Vagina (tissue), 2 donors: ENCODE measurements at regions not wholly inside any gene's neighbourhood (a gene's known extent, or its start where the extent isn't known, plus 50 kb on each side); places are given as distances from the start of the nearest gene placed in this dataset.

Experiments
- DNase-seq, 2 donors: peaks; one replicate each; pipeline ENCODE4 v3.0.0-alpha.2; 2017; ENCODE audit errors: extremely low spot score in 2 of 2
- H3K27ac ChIP-seq: fragments of 200-600 bp; sonication (generic); one replicate; pipeline ENCODE4 v1.5.1; 2019
- H3K27me3 ChIP-seq: fragments of 200-600 bp; sonication (generic); one replicate; pipeline ENCODE4 v1.5.1; 2019
- H3K36me3 ChIP-seq, 2 donors: fragments of 200-600 bp; sonication (generic); one replicate each; pipeline ENCODE4 v1.5.1; 2017 to 2019
- H3K4me1 ChIP-seq: fragments of 200-600 bp; sonication (generic); one replicate; pipeline ENCODE4 v1.5.1; 2019
- H3K4me3 ChIP-seq, 2 donors: fragments of 200-600 bp; sonication (generic); 1 replicate in 1 of 2; 2 replicates in 1 of 2; pipeline ENCODE4 v1.5.1; 2016 to 2019
- H3K9me3 ChIP-seq: fragments of 200-600 bp; sonication (generic); one replicate; pipeline ENCODE4 v1.5.1; 2019
- CTCF ChIP-seq, 3 experiments: fragments of 450-650 bp in 2 of 3; fragments of 200-600 bp in 1 of 3; sonication (generic) in 1 of 3; IDR thresholded peaks; one replicate each; pipeline ENCODE4 v1.5.1; 2017 to 2019; ENCODE audit warnings: antibody characterized with exemption in 3 of 3, mild to moderate bottlenecking in 2 of 3, moderate library complexity in 2 of 3
- POLR2A ChIP-seq, 2 donors: fragments of 450-650 bp; IDR thresholded peaks; one replicate each; pipeline ENCODE4 v1.6.1; 2017; ENCODE audit warnings: antibody characterized with exemption in 2 of 2, mild to moderate bottlenecking in 2 of 2, moderate library complexity in 2 of 2
- POLR2AphosphoS5 ChIP-seq, 2 donors: sonication (generic); formaldehyde crosslinking; IDR thresholded peaks; one replicate each; pipeline ENCODE4 v1.9.0; 2017; ENCODE audit warnings: antibody characterized with exemption in 2 of 2, mild to moderate bottlenecking in 2 of 2, low read depth in 1 of 2; ENCODE audit not compliant: insufficient read depth in 1 of 2
- intact Hi-C: fragments of 100-400 bp; cut with DNase I; formaldehyde crosslinking; loops from one replicate; pipeline ENCODE4 v1.15.1; 2023

DNA sequence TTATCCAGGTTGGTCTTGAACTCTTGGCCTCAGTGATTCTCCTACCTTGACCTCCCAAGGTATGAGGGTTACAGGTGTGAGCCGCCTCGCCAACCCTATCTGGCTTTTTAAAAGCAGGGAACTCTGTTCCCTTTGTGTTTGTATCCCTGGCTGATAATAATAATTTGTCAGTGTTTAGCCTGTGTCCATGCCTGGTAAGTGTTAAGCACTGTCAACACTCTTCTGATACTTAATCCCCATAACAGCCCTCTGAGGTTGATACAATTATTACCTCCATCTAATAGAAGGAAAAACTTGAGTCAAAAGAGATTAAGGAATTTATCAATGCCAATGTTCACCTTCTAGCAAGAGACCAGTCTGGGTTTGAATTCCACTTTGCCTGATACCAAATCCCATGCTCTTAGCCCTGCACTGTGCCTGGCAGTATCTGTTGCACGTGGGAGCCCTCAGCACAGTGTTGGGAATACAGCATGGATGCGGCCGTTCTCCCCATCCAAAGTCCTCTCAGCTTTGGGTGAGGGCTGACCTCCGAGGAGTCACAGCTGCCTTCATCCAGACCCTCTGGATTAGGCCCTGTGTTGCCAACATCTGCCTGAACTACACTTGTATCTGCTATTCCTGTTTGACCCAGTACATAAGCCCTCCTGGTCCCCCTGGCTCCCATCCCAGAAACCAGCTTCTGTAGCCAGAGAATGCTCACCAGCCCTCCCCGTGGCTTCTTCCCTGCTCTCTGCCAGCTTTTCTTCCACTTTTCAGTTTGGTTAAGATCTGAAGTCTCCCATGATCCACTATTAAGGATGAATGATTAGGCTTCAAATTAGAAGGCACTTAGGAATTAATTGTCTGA lies 335.6 kb upstream of the ASIC2 start:
- DNase-seq, result no peak
- Histone ChIP-seq H3K36me3 (no peaks in the 10 kb centered on the region), H3K9me3 (peaks cover 4% of the 10 kb centered on the region), H3K27ac (no peak overlapping the region), H3K4me3 (no peak overlapping the region), H3K4me1 (no peaks in the 10 kb centered on the region), H3K27me3 (no peaks in the 10 kb centered on the region)
- TF ChIP-seq POLR2AphosphoS5 (IDR thresholded peaks at IDR 0.05; ENCODE audit: insufficient read depth in 1 of 2, low read depth in 1 of 2) (no peak), POLR2A (IDR thresholded peaks at IDR 0.05) (no peak), CTCF (IDR thresholded peaks at IDR 0.05) (no peak)
- intact Hi-C loops, result no loop called here

- Histone ChIP-seq H3K9me3 (peaks cover 4% of the 10 kb centered on the region), H3K36me3 (no peaks in the 10 kb centered on the region), H3K4me1 (no peaks in the 10 kb centered on the region), H3K4me3 (no peak overlapping the region), H3K27me3 (no peaks in the 10 kb centered on the region), H3K27ac (no peak overlapping the region)
- DNase-seq, result no peak
- intact Hi-C loops, result no loop called here
- no peak for TF ChIP-seq POLR2AphosphoS5 (IDR thresholded peaks at IDR 0.05; ENCODE audit: insufficient read depth in 1 of 2, low read depth in 1 of 2)
- no peak for TF ChIP-seq CTCF (IDR thresholded peaks at IDR 0.05)
- no peak for TF ChIP-seq POLR2A (IDR thresholded peaks at IDR 0.05)
Observed at GRCh38 chr17:33633446-33633845, 340.4 kb upstream of the ASIC2 start.

DNA sequence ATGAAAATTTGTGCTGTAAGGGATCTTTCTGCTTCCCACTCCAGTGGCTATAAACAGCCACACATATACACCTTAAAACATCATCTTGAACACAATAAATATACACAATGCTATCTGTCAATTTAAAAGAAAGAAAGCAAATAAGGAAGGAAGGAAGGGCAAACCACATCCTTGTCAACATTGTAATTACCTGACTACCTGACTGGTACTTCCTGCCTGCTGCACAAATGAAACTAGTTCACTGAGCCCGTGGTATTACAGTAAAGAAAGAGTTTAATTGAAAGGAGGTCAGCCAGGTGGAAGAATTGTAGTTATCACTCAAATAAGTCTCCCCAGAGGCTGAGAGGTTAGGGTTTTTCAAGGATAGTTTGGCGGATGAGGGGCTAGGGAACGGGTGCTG lies 344.4 kb upstream of the ASIC2 start:
- intact Hi-C loops, result no loop called here
- Histone ChIP-seq H3K4me1 (no peaks in the 10 kb centered on the region), H3K4me3 (no peak overlapping the region), H3K27me3 (no peaks in the 10 kb centered on the region), H3K9me3 (no peaks in the 10 kb centered on the region), H3K27ac (no peak overlapping the region), H3K36me3 (no peaks in the 10 kb centered on the region)
- TF ChIP-seq POLR2A (IDR thresholded peaks at IDR 0.05), result no peak
- TF ChIP-seq POLR2AphosphoS5 (IDR thresholded peaks at IDR 0.05; ENCODE audit: insufficient read depth in 1 of 2, low read depth in 1 of 2), result no peak
- TF ChIP-seq CTCF (IDR thresholded peaks at IDR 0.05), result no peak
- DNase-seq, result no peak

DNA sequence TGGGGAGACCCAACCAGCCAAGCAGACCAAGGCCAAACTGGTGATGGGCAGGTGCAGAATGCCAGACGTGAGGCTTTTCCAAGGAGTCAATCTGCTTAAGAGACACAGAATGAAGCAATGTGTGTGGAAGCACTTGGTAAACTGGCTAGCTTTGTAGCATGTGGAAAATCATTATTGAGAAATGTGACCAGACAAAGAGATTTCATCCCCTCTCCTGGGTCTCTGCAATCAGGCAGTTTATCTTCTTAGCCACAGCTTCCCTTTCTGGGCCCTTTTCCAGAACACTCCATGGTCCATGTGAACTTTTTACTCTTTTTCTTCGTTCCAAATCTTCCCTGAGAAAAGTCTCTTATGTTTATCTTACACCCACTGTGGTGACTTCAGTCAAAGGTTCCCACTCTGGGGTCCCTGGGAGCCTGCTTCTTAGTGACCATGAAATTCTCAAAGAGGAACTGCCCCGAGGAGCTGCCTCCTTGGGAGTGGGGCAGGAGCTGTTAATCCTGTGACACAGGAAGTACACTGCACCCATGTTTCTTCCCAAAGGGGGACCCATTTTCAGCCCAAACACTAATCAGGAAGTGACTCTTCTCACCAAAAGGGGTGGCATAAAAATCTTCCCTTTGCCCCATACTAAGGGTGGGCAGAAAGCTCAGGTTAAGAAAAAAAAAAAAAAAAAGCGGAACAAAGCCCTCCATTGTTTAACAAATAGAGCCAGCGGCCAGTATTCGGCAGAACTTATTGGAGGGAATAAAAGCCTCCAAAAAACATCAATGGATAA lies 346.2 kb upstream of the ASIC2 start:
- H3K4me3 ChIP-seq, result no peak overlapping the region
- H3K36me3 ChIP-seq, result no peaks in the 10 kb centered on the region
- TF ChIP-seq CTCF (IDR thresholded peaks at IDR 0.05), result no peak
- TF ChIP-seq POLR2A (IDR thresholded peaks at IDR 0.05), result no peak
- TF ChIP-seq POLR2AphosphoS5 (IDR thresholded peaks at IDR 0.05; ENCODE audit: insufficient read depth in 1 of 2, low read depth in 1 of 2), result no peak
- no peak for DNase-seq
- intact Hi-C loops, result no loop called here
- H3K27me3 ChIP-seq, result no peaks in the 10 kb centered on the region
- no peaks in the 10 kb centered on the region for H3K4me1 ChIP-seq
- H3K9me3 ChIP-seq, result no peaks in the 10 kb centered on the region
- no peak overlapping the region for H3K27ac ChIP-seq

GRCh38 chr17:33640629-33641028 lies 347.5 kb upstream of the ASIC2 start:
- no peaks in the 10 kb centered on the region for H3K27me3 ChIP-seq
- TF ChIP-seq POLR2AphosphoS5 (IDR thresholded peaks at IDR 0.05; ENCODE audit: insufficient read depth in 1 of 2, low read depth in 1 of 2), result no peak
- TF ChIP-seq CTCF (IDR thresholded peaks at IDR 0.05), result no peak
- TF ChIP-seq POLR2A (IDR thresholded peaks at IDR 0.05), result no peak
- intact Hi-C loops, result no loop called here
- no peaks in the 10 kb centered on the region for H3K9me3 ChIP-seq
- H3K27ac ChIP-seq, result no peak overlapping the region
- H3K36me3 ChIP-seq, result no peaks in the 10 kb centered on the region
- DNase-seq, result no peak
- H3K4me1 ChIP-seq, result no peaks in the 10 kb centered on the region
- H3K4me3 ChIP-seq, result no peak overlapping the region
